ENCODE measurements at regions not wholly inside any gene's neighbourhood (a gene's known extent, or its start where the extent isn't known, plus 50 kb on each side); places are given as distances from the start of the nearest gene placed in this dataset.

- no peak overlapping the region for H3K4me3 Mint-ChIP-seq
Measured at GRCh38 chr10:128708182-128708581, 582.0 kb upstream of the MKI67 start.

GRCh38 chr10:128709686-128710085 lies 583.5 kb upstream of the MKI67 start:
- peaks cover 0 to 5% of the 10 kb centered on the region in 2 donors for H3K9me3 Mint-ChIP-seq
- H3K4me1 Mint-ChIP-seq (ENCODE audit: low read depth in 2 of 2) = no peaks in the 10 kb centered on the region
- H3K36me3 Mint-ChIP-seq (ENCODE audit: insufficient read depth) = no peaks in the 10 kb centered on the region
- H3K27ac Mint-ChIP-seq = no peak overlapping the region
- ATAC-seq (replicated peaks) = no peak
- DNase-seq = no peak
- no peak overlapping the region for H3K4me3 Mint-ChIP-seq
- H3K27me3 Mint-ChIP-seq = no peaks in the 10 kb centered on the region

More at GRCh38 chr10:128708182-128708581, 582.0 kb upstream of the MKI67 start:
- Mint-ChIP-seq H3K4me1 (ENCODE audit: low read depth in 2 of 2) (no peaks in the 10 kb centered on the region), H3K27ac (no peak overlapping the region), H3K36me3 (ENCODE audit: insufficient read depth) (no peaks in the 10 kb centered on the region), H3K9me3 (peaks cover 0 to 5% of the 10 kb centered on the region in 2 donors), H3K27me3 (no peaks in the 10 kb centered on the region)
- DNase-seq = no peak
- ATAC-seq (replicated peaks) = no peak

- Mint-ChIP-seq H3K27ac (no peak overlapping the region), H3K4me1 (ENCODE audit: low read depth in 2 of 2) (no peaks in the 10 kb centered on the region), H3K36me3 (ENCODE audit: insufficient read depth) (no peaks in the 10 kb centered on the region), H3K27me3 (no peaks in the 10 kb centered on the region), H3K9me3 (peaks cover 0 to 5% of the 10 kb centered on the region in 2 donors), H3K4me3 (no peak overlapping the region)
- DNase-seq (no peak), ATAC-seq (replicated peaks) (no peak)
Measured at GRCh38 chr10:128710098-128710797, 584.0 kb upstream of the MKI67 start.

GRCh38 chr10:128710798-128711183 lies 584.6 kb upstream of the MKI67 start:
- no peaks in the 10 kb centered on the region for H3K4me1 Mint-ChIP-seq (ENCODE audit: low read depth in 2 of 2)
- H3K27me3 Mint-ChIP-seq = no peaks in the 10 kb centered on the region
- ATAC-seq (replicated peaks) (no peak), DNase-seq (no peak)
- no peaks in the 10 kb centered on the region for H3K36me3 Mint-ChIP-seq (ENCODE audit: insufficient read depth)
- H3K4me3 Mint-ChIP-seq = no peak overlapping the region
- no peak overlapping the region for H3K27ac Mint-ChIP-seq
- H3K9me3 Mint-ChIP-seq = peaks cover 0 to 5% of the 10 kb centered on the region in 2 donors

- H3K27me3 Mint-ChIP-seq = no peaks in the 10 kb centered on the region
- H3K9me3 Mint-ChIP-seq = peaks cover 0 to 4% of the 10 kb centered on the region in 2 donors
- H3K27ac Mint-ChIP-seq = no peak overlapping the region
- no peak overlapping the region for H3K4me3 Mint-ChIP-seq
- H3K4me1 Mint-ChIP-seq (ENCODE audit: low read depth in 2 of 2) = no peaks in the 10 kb centered on the region
- H3K36me3 Mint-ChIP-seq (ENCODE audit: insufficient read depth) = no peaks in the 10 kb centered on the region
- ATAC-seq (replicated peaks) (no peak), DNase-seq (no peak)
Measured at GRCh38 chr10:128711806-128712205, 585.6 kb upstream of the MKI67 start.

GRCh38 chr10:128712661-128713400 lies 586.6 kb upstream of the MKI67 start:
- H3K4me3 Mint-ChIP-seq = no peak overlapping the region
- DNase-seq (no peak), ATAC-seq (replicated peaks) (no peak)
- H3K27me3 Mint-ChIP-seq = no peaks in the 10 kb centered on the region
- H3K36me3 Mint-ChIP-seq (ENCODE audit: insufficient read depth) = no peaks in the 10 kb centered on the region
- no peak overlapping the region for H3K27ac Mint-ChIP-seq
- peaks cover 0 to 2% of the 10 kb centered on the region in 2 donors for H3K9me3 Mint-ChIP-seq
- no peaks in the 10 kb centered on the region for H3K4me1 Mint-ChIP-seq (ENCODE audit: low read depth in 2 of 2)

- Mint-ChIP-seq H3K4me1 (ENCODE audit: low read depth in 2 of 2) (no peaks in the 10 kb centered on the region), H3K27me3 (no peaks in the 10 kb centered on the region), H3K4me3 (no peak overlapping the region), H3K9me3 (peaks cover 0 to 2% of the 10 kb centered on the region in 2 donors), H3K27ac (no peak overlapping the region), H3K36me3 (ENCODE audit: insufficient read depth) (no peaks in the 10 kb centered on the region)
- DNase-seq = no peak
- ATAC-seq (replicated peaks) = no peak
Measured at GRCh38 chr10:128713471-128713870, 587.2 kb upstream of the MKI67 start.

DNA sequence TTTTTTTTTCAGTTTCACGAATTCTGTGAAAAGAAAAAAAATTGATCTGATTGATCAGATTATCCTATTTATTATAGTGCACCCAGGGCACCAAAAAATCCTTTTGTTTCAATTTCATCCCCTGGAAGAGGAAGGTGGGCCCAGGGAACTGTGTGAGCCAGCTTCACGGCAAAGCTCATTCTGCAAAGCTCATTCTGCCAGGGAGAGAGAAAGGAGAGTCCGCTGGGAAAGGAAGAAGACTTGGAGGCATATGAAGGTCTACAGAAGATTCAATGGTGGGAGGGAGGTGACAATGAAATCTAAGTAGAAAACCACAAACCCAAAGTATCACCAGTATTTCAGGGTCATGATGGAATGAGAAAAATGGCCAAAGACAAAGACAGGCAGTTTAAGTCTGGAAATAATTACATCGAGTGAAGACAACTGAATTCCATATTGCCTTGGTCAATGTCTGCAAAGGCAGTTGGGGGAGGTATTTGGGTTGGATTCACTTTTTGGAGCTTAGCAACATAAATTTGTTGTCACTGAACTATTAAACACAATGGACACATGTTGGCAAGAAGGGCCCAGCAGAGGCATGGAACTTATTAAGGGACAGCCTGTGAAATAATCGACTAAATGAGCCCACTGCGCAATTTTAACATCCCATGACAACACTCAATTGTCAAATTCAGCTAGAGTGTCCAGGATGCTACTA lies 587.8 kb upstream of the MKI67 start:
- ATAC-seq (replicated peaks) (no peak), DNase-seq (no peak)
- H3K36me3 Mint-ChIP-seq (ENCODE audit: insufficient read depth) = no peaks in the 10 kb centered on the region
- no peak overlapping the region for H3K27ac Mint-ChIP-seq
- no peaks in the 10 kb centered on the region for H3K27me3 Mint-ChIP-seq
- no peak overlapping the region for H3K4me3 Mint-ChIP-seq
- H3K9me3 Mint-ChIP-seq = peaks cover 0 to 2% of the 10 kb centered on the region in 2 donors
- no peaks in the 10 kb centered on the region for H3K4me1 Mint-ChIP-seq (ENCODE audit: low read depth in 2 of 2)

DNA sequence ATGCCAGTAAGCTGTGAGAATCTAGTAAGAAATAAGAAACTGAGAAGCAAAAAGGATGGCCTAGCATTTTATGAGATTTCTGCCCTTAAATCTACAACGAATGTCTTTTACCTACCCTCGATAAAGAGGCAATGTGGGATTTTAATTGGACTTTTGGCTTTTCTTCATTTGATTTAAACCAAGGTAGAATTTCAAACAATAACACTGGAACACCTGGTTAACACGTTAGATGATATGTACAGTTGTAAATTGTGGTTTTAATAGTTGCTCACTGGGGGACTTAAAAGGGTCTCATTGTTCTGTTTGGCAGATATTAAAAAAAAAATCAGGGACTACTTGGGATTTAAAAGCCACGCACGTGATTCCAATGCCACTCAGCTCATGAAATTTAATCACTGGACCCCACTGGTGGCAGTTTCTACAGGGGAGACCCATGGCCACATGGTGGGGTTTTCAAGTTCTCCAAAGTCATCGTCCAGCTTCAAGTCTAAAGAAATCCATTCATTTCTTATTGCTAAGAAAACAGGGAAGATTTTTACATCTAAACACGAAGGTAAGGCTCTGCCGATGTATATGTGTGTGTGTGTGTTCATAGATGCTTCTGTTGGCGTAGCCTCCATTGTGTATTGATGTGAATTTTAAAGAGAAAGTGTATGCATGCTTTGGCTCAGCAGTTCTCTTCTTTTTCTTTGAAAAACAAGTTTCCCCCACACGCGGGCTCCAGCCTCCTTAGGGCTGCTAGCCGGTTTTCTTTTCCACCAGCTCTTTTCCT lies 588.6 kb upstream of the MKI67 start:
- DNase-seq = no peak
- no peaks in the 10 kb centered on the region for H3K27me3 Mint-ChIP-seq

DNA sequence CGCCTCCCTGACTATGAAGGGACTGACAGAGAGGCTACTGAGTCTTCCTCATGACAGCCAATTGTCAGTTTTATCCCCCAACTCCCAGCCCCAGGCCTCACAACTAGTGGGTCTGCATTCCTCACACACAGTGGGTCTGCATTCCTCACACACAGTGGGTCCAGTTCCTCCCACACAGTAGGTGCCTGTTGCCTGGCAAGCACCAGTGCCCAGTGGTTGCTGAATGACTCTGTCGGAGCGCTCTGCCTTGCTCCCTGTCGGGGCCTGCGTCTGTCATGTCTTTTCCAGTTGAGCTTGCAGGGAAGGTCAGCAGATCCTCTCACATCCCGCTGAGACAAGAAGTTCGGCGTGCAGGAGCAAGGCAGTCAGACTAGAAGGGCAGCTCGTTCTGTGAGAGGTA lies 590.0 kb upstream of the MKI67 start:
- no peaks in the 10 kb centered on the region for H3K27me3 Mint-ChIP-seq
- no peak overlapping the region for H3K4me3 Mint-ChIP-seq
- no peak overlapping the region for H3K27ac Mint-ChIP-seq
- no peaks in the 10 kb centered on the region for H3K4me1 Mint-ChIP-seq (ENCODE audit: low read depth in 2 of 2)
- H3K36me3 Mint-ChIP-seq (ENCODE audit: insufficient read depth) = no peaks in the 10 kb centered on the region
- DNase-seq (no peak), ATAC-seq (replicated peaks) (no peak)
- H3K9me3 Mint-ChIP-seq = peaks cover 0 to 2% of the 10 kb centered on the region in 2 donors

More for the DNA sequence above, 588.6 kb upstream of the MKI67 start:
- Mint-ChIP-seq H3K9me3 (peaks cover 0 to 2% of the 10 kb centered on the region in 2 donors), H3K27ac (no peak overlapping the region), H3K4me3 (no peak overlapping the region), H3K4me1 (ENCODE audit: low read depth in 2 of 2) (no peaks in the 10 kb centered on the region), H3K36me3 (ENCODE audit: insufficient read depth) (no peaks in the 10 kb centered on the region)
- no peak for ATAC-seq (replicated peaks)

DNA sequence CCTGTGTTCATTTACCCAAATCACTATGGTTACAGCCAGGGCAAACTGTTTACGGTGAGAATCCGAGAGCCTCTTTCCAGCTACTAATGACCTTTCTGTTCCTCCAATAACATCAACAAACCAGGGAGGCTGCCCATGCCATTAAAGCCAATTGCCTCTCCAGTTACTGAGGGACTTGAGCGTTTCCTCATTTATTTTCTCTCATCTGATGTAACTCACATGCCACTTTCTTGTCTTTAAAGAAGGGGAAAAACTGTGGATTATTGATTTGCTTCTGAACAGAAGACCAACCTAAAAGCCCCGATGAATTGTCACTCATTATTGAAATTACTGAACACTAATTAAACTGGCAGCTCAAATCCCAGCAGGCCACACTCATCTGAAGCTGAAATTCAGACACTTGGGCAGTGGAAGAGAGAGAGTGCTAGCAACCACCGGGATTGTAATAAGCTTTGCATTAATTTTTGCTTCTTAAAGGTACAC lies 595.8 kb upstream of the MKI67 start:
- no peak for DNase-seq
- H3K4me3 Mint-ChIP-seq = no peak overlapping the region
- H3K36me3 Mint-ChIP-seq (ENCODE audit: insufficient read depth) = no peaks in the 10 kb centered on the region
- H3K9me3 Mint-ChIP-seq = no peaks in the 10 kb centered on the region
- H3K4me1 Mint-ChIP-seq (ENCODE audit: low read depth in 2 of 2) = no peaks in the 10 kb centered on the region
- ATAC-seq (replicated peaks) = no peak
- no peaks in the 10 kb centered on the region for H3K27me3 Mint-ChIP-seq
- no peak overlapping the region for H3K27ac Mint-ChIP-seq

DNA sequence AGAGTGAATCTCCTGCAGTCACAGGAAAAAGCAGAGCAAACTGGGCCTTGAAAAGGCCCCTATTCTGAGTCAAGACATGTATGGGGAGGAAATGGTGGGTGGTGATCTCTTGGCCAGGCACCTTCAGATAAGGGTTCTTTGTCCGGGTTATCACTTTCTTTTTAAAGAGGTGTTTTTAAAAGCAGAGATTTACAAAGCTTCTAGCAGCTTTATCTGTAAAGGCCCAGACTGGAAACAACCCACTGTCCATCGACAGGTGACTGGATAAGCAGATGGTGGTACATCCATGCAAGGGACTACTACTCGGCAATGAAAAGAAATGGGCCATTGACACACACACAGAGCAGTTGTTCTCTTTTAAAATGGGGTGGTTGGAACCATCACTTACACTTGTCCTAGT lies 596.7 kb upstream of the MKI67 start:
- Mint-ChIP-seq H3K36me3 (ENCODE audit: insufficient read depth) (no peaks in the 10 kb centered on the region), H3K27me3 (no peaks in the 10 kb centered on the region), H3K27ac (no peak overlapping the region), H3K4me3 (no peak overlapping the region), H3K9me3 (no peaks in the 10 kb centered on the region), H3K4me1 (ENCODE audit: low read depth in 2 of 2) (no peaks in the 10 kb centered on the region)
- DNase-seq (no peak), ATAC-seq (replicated peaks) (no peak)

GRCh38 chr10:128723631-128724205 lies 597.5 kb upstream of the MKI67 start:
- H3K4me3 Mint-ChIP-seq = no peak overlapping the region
- no peak for DNase-seq
- no peaks in the 10 kb centered on the region for H3K27me3 Mint-ChIP-seq
- ATAC-seq (replicated peaks) = no peak
- H3K4me1 Mint-ChIP-seq (ENCODE audit: low read depth in 2 of 2) = no peaks in the 10 kb centered on the region
- H3K9me3 Mint-ChIP-seq = no peaks in the 10 kb centered on the region
- no peaks in the 10 kb centered on the region for H3K36me3 Mint-ChIP-seq (ENCODE audit: insufficient read depth)
- no peak overlapping the region for H3K27ac Mint-ChIP-seq

Measured in effector memory CD8-positive, alpha-beta T cell (primary cell).